ENCODE measurements at regions not wholly inside any gene's neighbourhood (a gene's known extent, or its start where the extent isn't known, plus 50 kb on each side); places are given as distances from the start of the nearest gene placed in this dataset.

GRCh38 chr4:36917413-36917812 is 327.1 kb upstream of the NWD2 start:
- H3K4me1 Mint-ChIP-seq, result peaks cover 5% of the 10 kb centered on the region
- no peak overlapping the region for H3K27ac Mint-ChIP-seq
- no peak overlapping the region for H3K4me3 Mint-ChIP-seq
- no peaks in the 10 kb centered on the region for H3K9me3 Mint-ChIP-seq
- H3K27me3 Mint-ChIP-seq (ENCODE audit: low read depth, poor library complexity), result no peaks in the 10 kb centered on the region
- TF ChIP-seq, protein P1, sequence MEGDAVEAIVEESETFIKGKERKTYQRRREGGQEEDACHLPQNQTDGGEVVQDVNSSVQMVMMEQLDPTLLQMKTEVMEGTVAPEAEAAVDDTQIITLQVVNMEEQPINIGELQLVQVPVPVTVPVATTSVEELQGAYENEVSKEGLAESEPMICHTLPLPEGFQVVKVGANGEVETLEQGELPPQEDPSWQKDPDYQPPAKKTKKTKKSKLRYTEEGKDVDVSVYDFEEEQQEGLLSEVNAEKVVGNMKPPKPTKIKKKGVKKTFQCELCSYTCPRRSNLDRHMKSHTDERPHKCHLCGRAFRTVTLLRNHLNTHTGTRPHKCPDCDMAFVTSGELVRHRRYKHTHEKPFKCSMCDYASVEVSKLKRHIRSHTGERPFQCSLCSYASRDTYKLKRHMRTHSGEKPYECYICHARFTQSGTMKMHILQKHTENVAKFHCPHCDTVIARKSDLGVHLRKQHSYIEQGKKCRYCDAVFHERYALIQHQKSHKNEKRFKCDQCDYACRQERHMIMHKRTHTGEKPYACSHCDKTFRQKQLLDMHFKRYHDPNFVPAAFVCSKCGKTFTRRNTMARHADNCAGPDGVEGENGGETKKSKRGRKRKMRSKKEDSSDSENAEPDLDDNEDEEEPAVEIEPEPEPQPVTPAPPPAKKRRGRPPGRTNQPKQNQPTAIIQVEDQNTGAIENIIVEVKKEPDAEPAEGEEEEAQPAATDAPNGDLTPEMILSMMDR (IDR thresholded peaks at IDR 0.05), result no peak
- no peak for DNase-seq
- H3K36me3 Mint-ChIP-seq (ENCODE audit: low read depth), result no peaks in the 10 kb centered on the region

- Mint-ChIP-seq H3K9me3 (no peaks in the 10 kb centered on the region), H3K27me3 (ENCODE audit: low read depth, poor library complexity) (no peaks in the 10 kb centered on the region), H3K36me3 (ENCODE audit: low read depth) (no peaks in the 10 kb centered on the region), H3K4me3 (no peak overlapping the region), H3K27ac (no peak overlapping the region), H3K4me1 (peaks cover 8% of the 10 kb centered on the region)
- TF ChIP-seq, protein P1 (IDR thresholded peaks at IDR 0.05), result no peak
- DNase-seq, result no peak
These were observed 324.8 kb upstream of the NWD2 start for GRCh38 chr4:36919721-36920120.

GRCh38 chr4:36921476-36922216 is 322.9 kb upstream of the NWD2 start:
- H3K27me3 Mint-ChIP-seq (ENCODE audit: low read depth, poor library complexity), result no peaks in the 10 kb centered on the region
- TF ChIP-seq, protein P1 (IDR thresholded peaks at IDR 0.05), result no peak
- H3K4me1 Mint-ChIP-seq, result peaks cover 11% of the 10 kb centered on the region
- H3K4me3 Mint-ChIP-seq, result no peak overlapping the region
- DNase-seq, result no peak
- H3K36me3 Mint-ChIP-seq (ENCODE audit: low read depth), result no peaks in the 10 kb centered on the region
- H3K9me3 Mint-ChIP-seq, result no peaks in the 10 kb centered on the region
- H3K27ac Mint-ChIP-seq, result no peak overlapping the region

- no peaks in the 10 kb centered on the region for H3K9me3 Mint-ChIP-seq
- no peaks in the 10 kb centered on the region for H3K27me3 Mint-ChIP-seq (ENCODE audit: low read depth, poor library complexity)
- H3K36me3 Mint-ChIP-seq (ENCODE audit: low read depth), result no peaks in the 10 kb centered on the region
- no peak overlapping the region for H3K27ac Mint-ChIP-seq
- H3K4me1 Mint-ChIP-seq, result no peaks in the 10 kb centered on the region
- no peak overlapping the region for H3K4me3 Mint-ChIP-seq
- TF ChIP-seq, protein P1 (IDR thresholded peaks at IDR 0.05), result no peak
- DNase-seq, result no peak
These were observed 313.9 kb upstream of the NWD2 start for GRCh38 chr4:36930562-36931111.

GRCh38 chr4:36944232-36944631 is 300.3 kb upstream of the NWD2 start:
- Mint-ChIP-seq H3K27me3 (ENCODE audit: low read depth, poor library complexity) (no peaks in the 10 kb centered on the region), H3K9me3 (peaks cover 4% of the 10 kb centered on the region), H3K36me3 (ENCODE audit: low read depth) (no peaks in the 10 kb centered on the region), H3K27ac (no peak overlapping the region), H3K4me1 (no peaks in the 10 kb centered on the region), H3K4me3 (no peak overlapping the region)
- DNase-seq, result no peak
- TF ChIP-seq, protein P1 (IDR thresholded peaks at IDR 0.05), result no peak

GRCh38 chr4:36961420-36961819 is 283.1 kb upstream of the NWD2 start:
- TF ChIP-seq, protein P1 (IDR thresholded peaks at IDR 0.05), result no peak
- no peak overlapping the region for H3K4me3 Mint-ChIP-seq

More at GRCh38 chr4:36961420-36961819, 283.1 kb upstream of the NWD2 start:
- Mint-ChIP-seq H3K4me1 (no peaks in the 10 kb centered on the region), H3K27ac (no peak overlapping the region), H3K27me3 (ENCODE audit: low read depth, poor library complexity) (no peaks in the 10 kb centered on the region), H3K36me3 (ENCODE audit: low read depth) (no peaks in the 10 kb centered on the region), H3K9me3 (no peaks in the 10 kb centered on the region)
- DNase-seq, result no peak
